ENCODE measurements at regions not wholly inside any gene's neighbourhood (a gene's known extent, or its start where the extent isn't known, plus 50 kb on each side); places are given as distances from the start of the nearest gene placed in this dataset.
"Not testable (repeated sequence)": the region's sequence is repeated elsewhere in the genome, so short reads cannot be mapped to it uniquely, and the experiment has no call there.

DNA sequence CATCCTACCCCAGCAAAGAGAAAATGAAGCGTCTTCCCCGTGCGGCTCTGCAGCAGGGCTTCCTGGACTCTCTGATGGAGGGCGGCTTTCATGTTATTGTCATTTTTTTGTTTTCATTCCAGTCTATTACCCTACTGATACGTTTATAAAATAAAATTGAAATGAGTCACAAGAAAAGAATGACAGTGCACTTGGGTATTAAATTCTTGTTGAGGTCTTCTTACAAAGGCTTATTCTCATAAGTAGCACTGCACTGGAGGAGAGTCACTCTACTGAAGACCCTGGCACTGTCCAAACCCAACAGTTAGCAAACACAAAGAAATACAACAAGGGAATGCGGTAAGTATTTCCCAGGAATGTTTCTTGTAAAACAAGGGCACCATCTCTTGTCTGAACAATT is 379.3 kb downstream of the MAFB start:
- no peak for DNase-seq

DNA sequence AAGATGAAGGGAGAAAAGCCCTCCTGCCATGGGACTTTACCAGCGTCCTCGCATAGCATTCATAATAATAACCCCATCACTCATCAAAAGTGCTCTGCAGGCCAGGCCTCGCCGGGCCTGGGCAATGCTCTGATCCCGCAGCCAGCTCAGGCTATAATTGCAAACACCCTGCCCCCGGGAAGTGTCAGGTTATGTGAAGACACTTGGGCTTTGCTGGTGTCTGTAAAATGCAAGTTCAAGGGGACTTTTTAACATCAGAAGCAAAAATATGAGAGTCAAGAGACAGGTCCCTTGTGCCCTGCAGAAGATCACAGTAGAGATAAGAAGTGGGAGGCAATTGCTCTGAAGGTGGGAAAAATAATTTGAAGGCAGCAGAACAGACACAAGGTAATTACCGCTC is 381.0 kb downstream of the MAFB start:
- no peak for DNase-seq

DNA sequence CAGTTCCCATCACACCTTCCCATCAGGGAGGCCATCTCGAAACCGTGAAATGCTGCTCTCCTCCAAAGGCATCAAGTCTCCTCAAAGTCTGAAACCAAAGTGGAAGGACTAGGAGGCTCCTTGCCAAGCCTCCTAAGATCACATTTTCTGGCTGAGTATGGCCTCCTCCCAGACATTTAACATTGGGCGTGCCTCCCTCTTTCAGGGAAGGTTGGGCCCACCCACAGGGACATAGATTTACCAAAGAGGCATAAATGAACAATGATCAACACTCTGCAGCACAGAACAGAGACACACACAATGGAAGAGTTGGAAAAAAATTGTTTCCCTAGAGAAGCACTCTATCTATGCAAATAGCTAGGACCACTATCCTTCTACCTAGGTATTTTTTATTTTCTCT is 381.8 kb downstream of the MAFB start:
- DNase-seq: no peak

DNA sequence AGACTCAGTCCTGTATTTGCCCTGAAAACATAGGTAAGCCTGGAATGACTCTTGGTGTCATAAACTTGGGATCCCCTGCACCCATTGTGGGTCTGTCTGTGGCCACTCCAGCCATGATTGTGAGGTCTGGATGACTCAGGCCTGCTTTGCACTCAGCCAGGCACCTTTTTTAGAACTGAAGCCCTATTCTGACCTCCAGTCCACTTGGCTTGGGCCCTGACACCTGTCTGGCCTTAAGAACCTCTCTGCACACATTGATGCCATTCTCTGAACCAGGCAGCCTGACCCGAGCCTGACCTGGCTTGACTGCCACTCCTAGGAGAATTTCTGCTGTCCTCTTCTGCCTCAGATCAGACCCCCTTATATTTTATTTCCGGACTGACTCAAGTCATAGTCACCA is 383.7 kb downstream of the MAFB start:
- DNase-seq: no peak

DNA sequence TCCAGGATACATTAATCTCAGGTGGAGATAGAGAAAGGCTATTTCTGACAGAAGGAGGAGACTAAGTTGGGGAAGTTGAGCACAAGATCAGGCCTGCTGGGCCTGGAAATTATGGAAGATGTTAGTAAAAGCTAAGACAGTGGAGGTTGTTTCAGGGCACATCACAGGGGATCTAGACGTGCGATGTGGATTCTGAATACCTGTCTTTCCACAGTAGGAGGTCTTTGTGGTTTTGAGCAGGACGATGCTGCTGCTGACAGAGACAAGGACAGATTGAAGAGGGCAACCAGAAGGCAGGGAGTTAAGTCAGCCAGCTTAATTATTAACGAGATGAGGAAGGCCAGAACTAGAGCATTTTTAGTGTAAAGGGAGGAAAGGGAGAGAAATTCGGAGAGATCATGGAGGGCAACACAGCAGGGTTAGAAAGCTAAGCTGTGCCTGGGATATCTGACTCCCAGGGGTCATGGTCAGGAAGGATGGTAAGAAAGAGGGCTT is 384.9 kb downstream of the MAFB start:
- DNase-seq: no peak

DNA sequence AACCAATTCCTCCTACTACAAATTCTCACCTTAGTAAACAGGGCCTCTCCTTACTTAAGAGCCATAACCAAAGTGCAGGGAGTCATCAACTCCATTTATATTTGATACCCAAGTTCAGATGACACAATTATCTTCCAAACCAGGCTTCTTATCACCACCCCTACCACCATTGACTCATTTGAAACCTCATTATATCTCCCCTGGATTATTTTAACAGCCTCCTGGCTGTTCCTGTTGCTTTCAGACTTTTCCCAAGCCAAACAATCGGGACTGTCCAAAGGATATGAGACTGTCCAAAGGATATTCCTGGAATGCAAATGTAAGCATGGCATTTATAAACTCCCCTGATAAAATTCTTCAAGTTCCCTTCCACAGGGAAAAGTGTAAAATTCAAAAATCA is 394.3 kb downstream of the MAFB start:
- no peak for DNase-seq

DNA sequence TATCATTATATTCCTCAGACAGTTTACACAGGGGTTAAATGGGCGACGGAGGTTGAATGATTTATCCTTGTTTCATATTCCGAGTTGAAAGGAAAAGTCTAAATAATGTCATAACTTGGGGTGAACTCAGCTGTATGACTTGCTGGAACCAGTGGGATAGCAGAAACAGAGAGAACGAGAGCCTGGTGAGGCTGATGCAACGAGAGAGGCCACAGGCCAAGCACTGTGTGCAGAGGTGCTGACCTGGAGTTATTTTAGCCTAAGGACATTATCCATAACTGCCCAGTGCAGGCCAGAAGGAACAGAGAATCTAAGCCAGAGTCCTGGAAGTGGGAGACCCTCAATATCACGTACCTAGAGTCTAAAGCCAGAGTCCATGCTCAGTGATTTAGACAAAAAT is 394.9 kb downstream of the MAFB start:
- no peak for DNase-seq

DNA sequence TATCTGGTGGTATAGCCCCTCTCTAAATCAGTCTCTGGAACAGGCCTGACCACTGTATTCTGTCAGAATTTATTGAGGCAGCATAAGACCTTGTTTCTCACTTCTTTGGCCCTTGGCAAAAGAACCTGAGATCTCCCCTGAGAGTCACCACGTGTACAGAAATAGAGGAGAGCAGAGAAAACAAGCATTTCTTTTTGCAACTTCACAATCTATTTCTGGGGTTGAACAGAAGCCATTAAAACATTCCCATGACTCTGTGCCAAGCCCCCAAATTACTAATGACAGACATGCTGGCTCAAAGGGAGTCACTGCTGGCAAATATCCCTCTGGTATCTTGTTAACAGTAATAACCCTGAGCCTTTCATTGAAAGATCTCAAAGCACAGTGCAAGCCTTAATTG is 395.3 kb downstream of the MAFB start:
- DNase-seq: no peak

DNA sequence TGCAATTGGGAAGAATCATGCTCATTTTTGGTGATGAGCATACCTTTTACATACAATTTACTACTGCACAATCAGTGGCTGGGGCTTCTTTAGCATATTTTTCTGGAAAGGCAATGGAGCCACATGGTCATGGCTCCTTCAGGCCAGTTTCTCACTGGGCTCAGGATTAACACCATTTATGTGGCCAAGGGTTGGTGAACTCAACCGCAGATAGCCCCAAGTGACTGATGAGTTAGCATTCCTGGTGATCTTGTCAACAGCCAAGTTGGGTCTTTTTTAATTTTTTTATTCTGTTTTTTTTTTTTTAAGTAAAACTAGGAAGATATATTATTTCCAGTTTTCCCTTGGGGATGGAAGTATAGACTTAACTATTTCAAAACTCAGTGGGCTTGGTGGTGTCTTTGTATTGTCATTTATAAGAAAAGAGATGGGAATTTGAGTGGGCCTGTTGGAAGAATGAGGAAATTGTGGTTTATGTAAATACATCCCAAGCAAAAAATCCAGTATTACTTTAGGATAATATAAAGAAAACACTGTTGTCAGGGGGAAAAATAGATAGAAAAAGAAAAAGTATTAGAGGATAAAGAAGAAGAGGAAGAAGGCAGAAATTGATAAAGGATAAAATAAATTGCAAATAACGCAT is 397.4 kb downstream of the MAFB start:
- DNase-seq: no peak

DNA sequence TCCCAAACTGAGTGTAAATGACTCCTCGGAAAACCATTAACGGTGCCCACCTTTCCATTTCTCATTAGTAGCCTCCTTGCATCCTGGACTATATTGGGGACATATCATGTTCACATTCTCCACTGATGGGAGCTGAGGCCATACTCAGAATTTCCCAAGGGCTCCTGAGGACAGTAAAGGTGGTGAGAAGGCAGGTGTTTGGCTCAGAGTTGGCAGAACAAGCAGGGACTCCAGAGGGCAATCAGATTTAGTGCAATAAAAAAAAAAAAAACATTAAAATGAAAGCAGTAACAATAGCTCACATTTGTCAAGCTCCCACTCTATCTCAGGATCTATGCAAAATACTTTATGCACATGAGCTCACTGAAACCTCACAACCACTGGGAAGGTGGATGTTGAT is 401.4 kb downstream of the MAFB start:
- no peak for DNase-seq

DNA sequence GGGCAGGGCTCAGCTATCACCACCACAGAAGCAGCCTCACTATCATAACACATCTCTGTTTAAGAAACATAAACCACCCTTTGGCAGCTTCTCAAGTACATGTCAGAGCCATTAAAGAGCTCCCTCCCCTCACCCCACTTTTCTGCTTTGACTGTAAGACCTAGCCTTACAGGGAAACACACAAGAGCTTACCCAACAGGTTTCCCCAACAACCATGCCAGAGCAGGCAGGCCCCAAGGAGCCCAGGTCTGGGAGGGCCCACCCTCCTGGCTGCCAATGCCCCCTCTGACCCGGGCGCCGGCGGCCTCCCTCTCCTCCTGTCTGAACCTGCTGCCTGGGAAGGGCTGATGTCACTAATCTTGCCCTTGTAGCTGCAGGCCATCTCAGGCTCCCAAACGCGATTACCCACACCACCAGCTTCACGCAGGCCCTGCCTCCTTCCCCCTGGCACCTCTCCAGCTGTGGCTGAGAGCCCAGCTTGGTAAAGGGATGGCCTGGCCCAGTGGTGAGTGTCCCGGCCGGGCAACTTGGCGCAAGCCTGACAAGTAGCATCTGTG is 402.0 kb downstream of the MAFB start:
- DNase-seq: no peak

DNA sequence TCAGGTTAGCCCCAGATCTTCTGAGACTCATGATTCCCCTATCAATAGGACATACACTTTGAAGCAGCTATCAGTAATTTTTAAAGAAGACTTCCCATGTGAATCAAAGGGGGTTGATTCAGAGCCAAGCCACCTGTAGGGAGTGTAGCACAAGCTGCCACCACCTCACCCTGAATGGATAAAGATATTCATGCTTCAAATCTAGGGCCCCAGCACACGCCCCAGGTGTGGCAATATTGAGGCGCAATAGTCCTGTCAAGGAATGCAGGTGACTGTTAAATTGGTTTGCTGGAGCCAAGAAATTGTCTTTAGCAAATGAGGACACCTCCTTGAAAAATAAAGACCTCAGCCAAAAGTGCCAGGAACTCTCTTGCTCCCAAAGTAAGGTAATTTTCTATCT is 404.4 kb downstream of the MAFB start:
- no peak for DNase-seq

DNA sequence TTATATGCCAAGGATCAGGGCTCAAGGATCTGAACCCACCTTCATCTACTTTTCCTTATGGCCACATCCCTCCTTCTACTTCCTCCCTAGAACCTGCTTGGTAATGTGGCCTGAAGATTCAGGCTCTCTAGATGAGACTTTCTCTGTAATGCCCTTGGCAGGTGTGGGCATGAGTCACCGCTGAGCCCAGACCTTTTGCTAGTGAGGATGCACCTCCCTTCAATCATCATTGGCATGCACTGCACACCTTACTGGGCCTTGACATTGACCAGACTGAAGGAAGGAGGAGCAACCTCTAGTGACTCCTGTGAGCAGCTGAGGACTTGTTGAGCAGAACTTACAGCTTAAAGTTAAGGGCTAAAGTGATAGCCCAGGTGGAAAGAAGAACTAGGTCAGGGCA is 405.3 kb downstream of the MAFB start:
- DNase-seq: no peak

DNA sequence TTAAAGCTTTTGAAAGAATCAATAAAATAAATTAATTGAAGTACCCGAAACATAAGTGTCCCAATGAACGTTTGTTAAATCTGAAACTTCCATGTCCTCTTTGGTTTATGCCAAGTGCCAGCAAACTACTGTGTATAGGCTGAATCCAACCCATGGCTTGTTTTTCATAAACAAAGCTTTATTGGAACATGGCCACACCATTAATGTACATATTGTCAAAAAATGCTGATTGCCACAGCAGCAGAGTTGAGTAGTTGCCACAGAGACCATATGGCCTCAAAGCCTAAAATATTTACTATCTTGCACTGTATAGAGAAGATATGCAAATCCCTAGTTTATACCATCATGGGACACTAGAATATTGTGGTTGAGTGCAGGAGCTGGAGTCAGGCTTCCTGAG is 406.1 kb downstream of the MAFB start:
- no peak for DNase-seq

DNA sequence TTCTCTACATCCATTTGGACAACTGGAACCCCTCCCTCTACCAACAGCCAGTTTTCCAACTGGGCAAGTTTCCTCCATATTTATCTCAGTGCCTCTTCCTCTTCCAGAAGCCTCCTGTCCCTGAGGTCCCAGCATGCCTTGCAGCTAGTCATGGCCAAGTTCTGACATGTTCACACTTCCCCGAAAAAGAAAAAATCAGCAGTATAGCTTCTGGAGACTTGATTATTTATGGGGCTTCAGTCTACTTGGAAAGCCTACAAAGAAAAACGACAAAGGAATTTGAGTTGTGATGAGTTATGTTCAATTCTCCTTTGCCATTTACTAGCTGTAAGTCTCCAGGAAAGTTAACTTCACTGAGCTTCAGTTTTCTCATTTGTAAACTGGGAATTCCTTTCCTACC is 406.5 kb downstream of the MAFB start:
- DNase-seq: no peak

DNA sequence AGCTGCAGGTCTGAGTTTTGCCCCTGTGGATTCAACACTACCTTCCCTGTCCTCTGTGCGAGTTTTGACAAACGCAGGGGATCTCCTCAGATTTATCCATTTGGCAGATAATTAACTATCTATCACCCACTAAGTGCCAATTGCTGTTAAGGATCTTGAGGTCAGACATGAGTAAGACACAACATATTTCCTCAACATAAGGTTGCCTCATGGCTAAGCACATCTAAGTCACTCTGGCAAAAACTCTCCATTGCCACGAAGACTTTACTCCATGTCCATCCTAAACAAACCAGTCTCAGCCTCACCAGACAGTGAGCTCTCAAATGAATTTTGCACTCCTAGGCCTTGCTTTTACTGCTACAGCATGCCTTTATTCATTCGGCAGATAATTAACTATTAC is 408.4 kb downstream of the MAFB start:
- DNase-seq: no peak

DNA sequence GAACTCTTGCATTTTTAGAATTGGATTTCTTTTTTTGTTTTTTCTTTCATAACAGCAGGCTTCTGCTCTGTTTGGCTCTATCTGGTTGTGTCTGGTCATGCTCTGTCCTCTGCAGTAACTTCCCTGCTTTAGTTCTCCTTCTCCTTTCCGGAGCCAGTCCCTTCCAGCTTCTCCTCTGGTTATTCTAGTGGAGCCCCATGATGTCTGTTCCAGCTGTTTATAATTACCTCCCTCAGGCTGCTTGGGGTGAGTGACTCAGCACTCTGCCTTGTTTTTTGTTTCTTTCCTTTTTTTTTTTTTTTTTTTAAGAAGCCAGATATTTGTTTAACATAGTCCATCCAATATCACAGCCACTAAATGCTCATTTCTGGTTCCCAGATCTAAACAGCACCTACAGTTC is 409.6 kb downstream of the MAFB start:
- peak; percentile 22 for DNase-seq

DNA sequence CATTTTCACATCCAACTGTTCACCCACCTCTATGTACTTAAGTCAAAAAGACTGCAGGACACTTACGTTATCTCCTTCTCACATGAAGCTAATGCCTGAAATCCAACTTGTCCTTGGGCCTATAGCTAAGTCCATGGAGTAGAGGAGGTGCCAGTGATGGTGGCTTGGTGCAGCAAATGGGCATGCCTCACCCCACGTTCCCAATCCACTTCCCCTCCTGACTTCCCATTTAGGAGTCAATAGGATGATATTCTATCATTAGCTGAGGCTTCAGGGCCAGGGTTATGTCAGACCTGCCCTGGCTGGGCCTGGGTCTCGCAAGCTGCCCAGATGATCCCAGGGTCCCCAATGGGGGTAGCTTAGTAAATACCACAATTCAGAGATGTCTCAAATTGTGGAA is 410.4 kb downstream of the MAFB start:
- no peak for DNase-seq

DNA sequence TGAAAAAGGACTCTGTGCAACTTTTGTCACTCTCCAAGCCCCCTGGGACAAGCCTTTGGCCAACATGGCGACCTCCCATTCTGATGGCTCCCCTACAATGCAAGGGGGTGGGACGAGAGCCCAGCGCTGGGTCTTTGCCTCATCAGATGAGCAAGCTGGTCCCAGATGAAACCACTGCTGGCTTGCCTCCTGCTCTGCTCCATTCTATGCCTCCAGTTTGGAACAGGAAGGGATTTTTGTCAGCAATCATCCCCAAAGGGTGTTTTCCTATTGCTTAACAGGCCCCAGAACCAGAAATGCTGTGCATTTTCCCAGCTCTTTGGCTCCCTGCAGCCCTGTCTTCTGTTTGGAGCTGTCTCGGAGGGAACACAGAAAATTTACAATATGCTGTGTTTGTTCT is 412.7 kb downstream of the MAFB start:
- DNase-seq: no peak

DNA sequence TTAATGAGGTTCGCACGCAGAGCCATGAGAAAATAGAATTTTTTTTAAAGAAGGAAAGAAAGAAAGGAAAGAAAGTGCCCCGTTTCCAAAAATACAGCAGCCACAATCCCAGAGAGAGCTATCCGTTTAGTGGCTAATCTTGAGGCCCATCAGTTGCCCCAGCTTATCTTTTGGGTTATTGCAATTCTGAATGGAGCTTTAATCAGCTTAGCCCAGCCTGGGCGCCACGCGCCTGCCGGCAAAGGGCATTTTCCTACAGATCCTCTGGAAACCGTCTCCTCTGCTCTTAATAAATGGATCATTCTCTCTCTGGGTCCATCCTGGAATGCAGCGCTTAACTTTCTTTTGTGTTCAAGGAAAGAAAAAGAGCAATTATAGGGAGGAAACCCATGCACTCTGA is 413.3 kb downstream of the MAFB start:
- DNase-seq: no peak

DNA sequence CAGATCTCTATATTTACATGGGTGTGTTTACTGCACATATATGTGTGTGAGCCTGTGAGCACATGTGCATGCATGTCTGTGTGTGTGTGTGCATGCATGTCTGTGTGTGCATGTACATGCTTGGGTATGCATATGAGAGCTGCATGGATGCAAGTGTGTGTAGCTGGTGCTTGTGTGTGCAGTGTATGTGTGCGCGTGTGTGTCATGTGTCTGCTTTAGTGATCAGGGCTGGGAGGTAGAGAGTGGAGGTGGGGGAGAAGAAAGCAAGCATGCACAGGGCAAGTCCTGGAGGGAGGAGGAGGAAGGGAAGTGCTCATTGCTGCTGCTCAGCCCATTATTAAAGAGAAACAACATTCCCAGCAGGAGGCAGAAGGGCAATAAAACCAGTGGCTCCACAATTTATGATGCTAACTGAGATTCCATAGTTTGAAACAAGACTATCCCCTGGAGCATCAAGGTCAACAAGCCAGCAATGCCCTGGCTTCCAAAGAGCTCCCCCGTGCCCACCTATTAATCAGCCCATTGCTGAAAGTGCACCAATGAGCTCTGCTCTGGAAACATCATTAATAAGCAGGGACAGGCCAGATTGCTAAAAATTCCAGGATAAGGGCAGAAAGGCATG is 414.0 kb downstream of the MAFB start:
- no peak for DNase-seq

DNA sequence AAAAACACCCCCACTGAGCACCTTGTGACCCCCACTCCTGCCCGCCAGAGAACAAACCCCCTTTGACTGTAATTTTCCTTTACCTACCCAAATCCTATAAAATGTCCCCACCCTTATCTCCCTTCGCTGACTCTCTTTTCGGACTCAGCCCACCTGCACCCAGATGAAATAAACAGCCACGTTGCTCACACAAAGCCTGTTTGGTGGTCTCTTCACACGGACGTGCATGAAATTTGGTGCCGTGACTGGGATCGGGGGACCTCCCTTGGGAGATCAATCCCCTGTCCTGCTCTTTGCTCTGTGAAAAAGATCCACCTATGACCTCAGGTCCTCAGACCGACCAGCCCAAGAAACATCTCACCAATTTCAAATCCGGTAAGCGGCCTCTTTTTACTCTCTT is 419.8 kb downstream of the MAFB start:
- DNase-seq: not testable (repeated sequence)

DNA sequence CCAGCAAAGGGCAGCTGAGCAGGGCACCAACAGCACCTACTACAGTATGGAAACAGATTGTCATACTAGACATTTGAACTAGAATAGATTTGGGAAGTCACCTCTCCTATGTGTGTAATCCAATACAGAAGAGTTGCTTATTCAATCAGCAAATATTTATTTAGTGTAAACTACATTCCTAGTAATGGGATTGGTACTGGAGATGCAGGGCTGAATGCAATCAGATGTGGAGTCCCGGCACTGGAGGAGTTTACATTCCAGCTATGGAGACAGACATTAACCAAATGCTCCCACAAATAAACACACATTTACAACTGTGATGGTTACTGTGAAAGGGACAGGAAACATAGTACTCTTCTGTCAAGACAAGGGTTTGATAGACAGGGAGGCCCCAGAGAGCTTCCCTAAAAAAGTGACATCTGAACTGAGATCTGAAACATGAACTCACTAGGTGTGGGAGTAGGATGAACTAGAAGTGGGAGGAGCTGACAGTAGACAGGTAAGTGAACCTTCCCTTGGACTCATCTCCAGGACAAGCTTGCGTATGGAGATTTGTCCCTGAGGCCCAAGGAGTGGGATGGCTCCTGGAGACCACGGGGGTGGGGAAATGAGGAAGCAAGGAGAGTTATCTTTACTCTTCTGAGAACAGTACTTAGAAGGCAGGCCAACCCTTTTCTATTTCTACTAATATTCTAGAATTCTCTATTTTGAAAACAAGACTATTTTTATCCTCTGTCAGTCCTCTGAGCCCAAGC is 420.5 kb downstream of the MAFB start:
- DNase-seq: no peak
